SK-N-SH treated with all-trans-retinoic acid at 6 μM for 48 hours (cell line): ENCODE measurements at regions not wholly inside any gene's neighbourhood (a gene's known extent, or its start where the extent isn't known, plus 50 kb on each side); places are given as distances from the start of the nearest gene placed in this dataset.

Experiments used
- ARNTL ChIP-seq: fragments of 450-650 bp; formaldehyde crosslinking; IDR thresholded peaks from 2 replicates; pipeline ENCODE4 v1.5.0; 2020; ENCODE audit warnings: low read depth, mild to moderate bottlenecking, moderate library complexity, borderline replicate concordance
- ZFP30 ChIP-seq: fragments of 450-650 bp; formaldehyde crosslinking; IDR thresholded peaks from 2 replicates; pipeline ENCODE4 v1.5.0; 2022; ENCODE audit warnings: mild to moderate bottlenecking, moderate library complexity

- no peak for TF ChIP-seq ARNTL (CRISPR knock-in tag)
- no peak for TF ChIP-seq ZFP30 (CRISPR knock-in tag)
Measured at GRCh38 chr9:21653589-21653988, 148.8 kb upstream of the MTAP start.
